Bronchial epithelial cell (primary cell): ENCODE measurements at regions not wholly inside any gene's neighbourhood (a gene's known extent, or its start where the extent isn't known, plus 50 kb on each side); places are given as distances from the start of the nearest gene placed in this dataset.
"Not testable (repeated sequence)": the region's sequence is repeated elsewhere in the genome, so short reads cannot be mapped to it uniquely, and the experiment has no call there.

Experiments used
- DNase-seq: peaks from one replicate; pipeline ENCODE4 v3.0.0-alpha.2; 2010; ENCODE audit warnings: low read depth
- FAIRE-seq: peaks from 2 replicates; lab custom pipeline; 2011; peaks lifted over from hg19 to GRCh38; lab: Jason Lieb, UNC
- H3K27me3 ChIP-seq: 2 replicates; pipeline ENCODE4 v1.5.1; 2011; ENCODE audit warnings: low read length; ENCODE audit not compliant: control insufficient read depth, insufficient read depth
- H3K36me3 ChIP-seq: 2 replicates; pipeline ENCODE4 v1.5.1; 2011; ENCODE audit warnings: low read length; ENCODE audit not compliant: control insufficient read depth, insufficient read depth
- H3K4me3 ChIP-seq: 2 replicates; pipeline ENCODE4 v1.5.1; 2011; ENCODE audit warnings: mild to moderate bottlenecking, low read depth, low read length, control low read depth
- CTCF ChIP-seq: IDR thresholded peaks from 2 replicates; pipeline ENCODE4 v1.5.1; 2011; ENCODE audit warnings: mild to moderate bottlenecking, moderate library complexity, low read length, control low read depth, inconsistent platforms; ENCODE audit not compliant: insufficient read depth, severe bottlenecking

- FAIRE-seq, result no peak
- H3K4me3 ChIP-seq, result no peak overlapping the region
- H3K36me3 ChIP-seq, result no peaks in the 10 kb centered on the region
- TF ChIP-seq CTCF, result no peak
- no peaks in the 10 kb centered on the region for H3K27me3 ChIP-seq
- no peak for DNase-seq
Observed at GRCh38 chr9:90204128-90204831, 438.3 kb downstream of the DIRAS2 start.

- not testable (repeated sequence) for H3K27me3 ChIP-seq, H3K36me3 ChIP-seq, FAIRE-seq, H3K4me3 ChIP-seq, DNase-seq
Observed at GRCh38 chr9:90213045-90213444, 429.6 kb downstream of the DIRAS2 start.

- FAIRE-seq (no peak), DNase-seq (no peak)
- no peaks in the 10 kb centered on the region for H3K27me3 ChIP-seq
- no peaks in the 10 kb centered on the region for H3K36me3 ChIP-seq
- peak; percentile 22 for TF ChIP-seq CTCF
- no peak overlapping the region for H3K4me3 ChIP-seq
Observed at GRCh38 chr9:90219548-90220118, 423.0 kb downstream of the DIRAS2 start.

GRCh38 chr9:90221899-90222298 is 420.7 kb downstream of the DIRAS2 start:
- not testable (repeated sequence) for H3K27me3 ChIP-seq, H3K36me3 ChIP-seq, H3K4me3 ChIP-seq, DNase-seq, FAIRE-seq

- not testable (repeated sequence) for H3K36me3 ChIP-seq, FAIRE-seq, H3K4me3 ChIP-seq, H3K27me3 ChIP-seq
- peak; percentile 53 for TF ChIP-seq CTCF
- peak; percentile 81 for DNase-seq
Observed at GRCh38 chr9:90226839-90227338, 415.7 kb downstream of the DIRAS2 start.

- not testable (repeated sequence) for H3K36me3 ChIP-seq, H3K4me3 ChIP-seq, FAIRE-seq, H3K27me3 ChIP-seq
- DNase-seq, result peak; percentile 47
Observed at GRCh38 chr9:90233081-90233480, 409.5 kb downstream of the DIRAS2 start.

GRCh38 chr9:90240541-90240940 is 402.1 kb downstream of the DIRAS2 start:
- DNase-seq, result no peak
- FAIRE-seq, result no peak
- Histone ChIP-seq H3K27me3 (no peaks in the 10 kb centered on the region), H3K4me3 (no peak overlapping the region), H3K36me3 (no peaks in the 10 kb centered on the region)
- no peak for TF ChIP-seq CTCF
